HepG2 (cell line): ENCODE measurements at regions not wholly inside any gene's neighbourhood (a gene's known extent, or its start where the extent isn't known, plus 50 kb on each side); places are given as distances from the start of the nearest gene placed in this dataset.

Experiments used
- ATAC-seq: fragments of 200-7000 bp; cut with Tn5 transposase; 3 replicates; pipeline ENCODE4 v1.9.1; 2020; ENCODE audit warnings: mild to moderate bottlenecking, moderate library complexity
- BruUV-seq: library from RNA; stranded (reverse); fragments of 400-500 nt; replicated peaks from 2 replicates; lab custom pipeline; 2021; lab: Mats Ljungman, UMichigan
- CTCF ChIA-PET: fragments of 300-600 bp; formaldehyde crosslinking; extraction: SDS; loops from one replicate; lab custom pipeline; 2021; ENCODE audit warnings: low total read pairs, inconsistent platforms, low intra/inter-chr PET ratio; lab: Yijun Ruan, JAX
- POLR2A ChIA-PET: fragments of 350-600 bp; sonication (Branson Sonifier 250); formaldehyde crosslinking; loops from one replicate; lab custom pipeline; 2020; ENCODE audit warnings: antibody characterized with exemption, inconsistent platforms; lab: Yijun Ruan, JAX
- DNase-seq: peaks from one replicate; pipeline ENCODE4 v3.0.0-alpha.2; 2015; ENCODE audit warnings: low spot score
- FAIRE-seq: peaks from 3 replicates; lab custom pipeline; 2011; peaks lifted over from hg19 to GRCh38; lab: Jason Lieb, UNC
- H2AFZ ChIP-seq: one replicate; pipeline ENCODE4 v1.6.1; 2011; ENCODE audit warnings: low read length, inconsistent platforms
- H3K27ac ChIP-seq: fragments of 300-600 bp; 3 replicates; pipeline ENCODE4 v1.8.0; 2011; ENCODE audit warnings: mixed run types, mild to moderate bottlenecking, mixed read lengths, low read length, inconsistent platforms; ENCODE audit not compliant: insufficient read depth; ENCODE audit errors: extremely low read length
- H3K27me3 ChIP-seq, 2 experiments: fragments of 200-600 bp in 1 of 2; 2 replicates in 1 of 2; 3 replicates in 1 of 2; pipeline versions ENCODE4 v1.6.0 to v1.8.0; 2011; ENCODE audit warnings: low read length in 2 of 2, mild to moderate bottlenecking in 2 of 2, moderate library complexity in 2 of 2, inconsistent platforms in 1 of 2; ENCODE audit not compliant: insufficient read depth in 2 of 2, control insufficient read depth in 1 of 2
- H3K36me3 ChIP-seq, 2 experiments: fragments of 200-600 bp in 1 of 2; replicated peaks in 1 of 2; 2 replicates in 1 of 2; 3 replicates in 1 of 2; pipeline versions ENCODE4 v1.5.1 to v1.8.0; 2011; ENCODE audit warnings: low read length in 2 of 2, inconsistent platforms in 1 of 2; ENCODE audit not compliant: insufficient read depth in 2 of 2, control insufficient read depth in 1 of 2
- H3K4me1 ChIP-seq: 2 replicates; pipeline ENCODE4 v1.5.1; 2012; ENCODE audit warnings: low read length, inconsistent platforms; ENCODE audit not compliant: insufficient read depth
- H3K4me2 ChIP-seq: 2 replicates; pipeline ENCODE4 v1.6.0; 2011; ENCODE audit warnings: low read depth, low read length, inconsistent platforms
- H3K4me3 ChIP-seq, 3 experiments: fragments of 200-600 bp in 1 of 3; sonication (generic), shearing (Covaris generic) in 1 of 3; replicated peaks in 1 of 3; 2 replicates each; pipeline ENCODE4 v1.5.1; 2011 to 2016; ENCODE audit warnings: low read length in 3 of 3, inconsistent platforms in 2 of 3, low read depth in 2 of 3, mild to moderate bottlenecking in 2 of 3, control low read depth in 1 of 3, mixed read lengths in 1 of 3; ENCODE audit not compliant: insufficient read depth in 1 of 3
- H3K79me2 ChIP-seq: one replicate; pipeline ENCODE4 v1.6.1; 2011; ENCODE audit warnings: low read length, inconsistent platforms; ENCODE audit not compliant: insufficient read depth
- H3K9ac ChIP-seq: 2 replicates; pipeline ENCODE4 v1.6.0; 2011; ENCODE audit warnings: mild to moderate bottlenecking, low read depth, low read length, inconsistent platforms; ENCODE audit not compliant: insufficient read depth
- H3K9me3 ChIP-seq: 2 replicates; pipeline ENCODE4 v1.5.1; 2012; ENCODE audit warnings: mild to moderate bottlenecking, low read length
- H4K20me1 ChIP-seq: 2 replicates; pipeline ENCODE4 v1.6.0; 2011; ENCODE audit warnings: inconsistent platforms, mild to moderate bottlenecking, low read length, moderate library complexity; ENCODE audit not compliant: insufficient read depth
- BCL6 ChIP-seq: IDR thresholded peaks from 2 replicates; pipeline ENCODE4 v1.6.1; 2016; ENCODE audit warnings: missing genetic modification reagents, missing compliant biosample characterization
- HOXA3 ChIP-seq: sonication (generic); formaldehyde crosslinking; IDR thresholded peaks from 2 replicates; pipeline ENCODE4 v1.5.0; 2020; ENCODE audit warnings: missing genetic modification reagents
- MED8 ChIP-seq: sonication (generic); formaldehyde crosslinking; IDR thresholded peaks from 2 replicates; pipeline ENCODE4 v1.8.1; 2023; ENCODE audit warnings: mild to moderate bottlenecking, missing genetic modification reagents; ENCODE audit not compliant: insufficient replicate concordance
- NFRKB ChIP-seq: fragments of 450-650 bp; IDR thresholded peaks from 2 replicates; pipeline ENCODE4 v1.6.1; 2017
- TBP ChIP-seq: sonication (generic); formaldehyde crosslinking; IDR thresholded peaks from 2 replicates; pipeline ENCODE4 v1.5.0; 2020; ENCODE audit warnings: missing genetic modification reagents
- ZMAT3 ChIP-seq: sonication (generic); formaldehyde crosslinking; conservative IDR thresholded peaks from 2 replicates; pipeline ENCODE4 v1.7.0; 2021; ENCODE audit warnings: missing genetic modification reagents
- WGBS: methylation state at CpG from one replicate; pipeline ENCODE4 v1.1.6; 2017; ENCODE audit warnings: low lambda C conversion rate; 5-methylcytosine and 5-hydroxymethylcytosine counted together
- in situ Hi-C: cut with HindIII; loops from 2 replicates; pipeline ENCODE4 v1.10.0; 2017; ENCODE audit warnings: low pct_unique_long_range_greater_than_20kb; ENCODE audit not compliant: extremely low pct_ligation_motif_present
- intact Hi-C: fragments of 100-400 bp; cut with micrococcal nuclease; formaldehyde crosslinking; loops from one replicate; pipeline ENCODE4 v1.10.0; 2022; ENCODE audit not compliant: unreplicated experiment
- TF ChIP-seq, protein P1 (sequence below): sonication (generic); formaldehyde crosslinking; IDR thresholded peaks from 2 replicates; pipeline ENCODE4 v1.4.0; 2020; ENCODE audit warnings: missing genetic modification reagents, borderline replicate concordance
- TF ChIP-seq, protein P2 (sequence below): sonication (generic); formaldehyde crosslinking; IDR thresholded peaks from 2 replicates; pipeline ENCODE4 v1.8.0; 2022; ENCODE audit warnings: mild to moderate bottlenecking, missing genetic modification reagents
- TF ChIP-seq, protein P3 (sequence below): sonication (generic); formaldehyde crosslinking; IDR thresholded peaks from 2 replicates; pipeline ENCODE4 v1.5.0; 2020; ENCODE audit warnings: mild to moderate bottlenecking, missing genetic modification reagents, borderline replicate concordance
- TF ChIP-seq, protein P4 (sequence below): sonication (generic); formaldehyde crosslinking; IDR thresholded peaks from 2 replicates; pipeline ENCODE4 v1.4.0; 2020; ENCODE audit warnings: missing genetic modification reagents

DNA sequence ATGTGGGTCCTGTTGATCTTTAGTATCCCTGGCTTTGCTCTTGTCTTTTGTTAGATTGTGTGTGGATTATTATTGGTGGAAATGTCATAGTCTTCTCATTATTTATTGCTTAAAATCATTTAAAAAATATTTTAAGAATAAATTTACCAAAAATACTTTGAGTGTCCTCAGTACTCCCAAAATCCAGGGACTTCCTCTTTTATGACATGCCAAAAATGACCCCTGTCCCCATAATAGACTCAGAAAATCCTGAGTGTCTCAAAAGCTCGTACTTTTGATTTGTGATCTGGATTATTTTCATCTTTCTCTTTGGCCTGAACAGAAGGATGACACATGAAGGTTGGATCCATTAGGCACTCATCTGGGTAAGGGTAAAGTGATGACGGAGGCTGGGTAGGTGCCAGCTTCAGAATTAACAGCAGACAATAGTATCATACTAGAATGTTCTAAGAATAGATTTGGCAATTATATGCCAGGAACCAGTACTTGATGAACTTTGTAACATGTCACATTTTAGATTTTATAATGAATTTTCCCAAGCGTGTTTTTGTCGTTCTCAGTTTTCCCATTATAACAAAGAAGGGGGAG, 602.2 kb upstream of the CDH8 start:
- no peaks in the 10 kb centered on the region for H3K79me2 ChIP-seq
- no peaks in the 10 kb centered on the region for H3K4me1 ChIP-seq
- intact Hi-C loops, result no loop called here
- WGBS, result 1% methylated on average over 4 of the region's 4 CpGs
- DNase-seq (no peak), ATAC-seq (no peak), FAIRE-seq (no peak)
- peaks cover 92% of the 10 kb centered on the region for H3K9me3 ChIP-seq
- H3K27me3 ChIP-seq, result no peaks in the 10 kb centered on the region
- TF ChIP-seq, protein P1, sequence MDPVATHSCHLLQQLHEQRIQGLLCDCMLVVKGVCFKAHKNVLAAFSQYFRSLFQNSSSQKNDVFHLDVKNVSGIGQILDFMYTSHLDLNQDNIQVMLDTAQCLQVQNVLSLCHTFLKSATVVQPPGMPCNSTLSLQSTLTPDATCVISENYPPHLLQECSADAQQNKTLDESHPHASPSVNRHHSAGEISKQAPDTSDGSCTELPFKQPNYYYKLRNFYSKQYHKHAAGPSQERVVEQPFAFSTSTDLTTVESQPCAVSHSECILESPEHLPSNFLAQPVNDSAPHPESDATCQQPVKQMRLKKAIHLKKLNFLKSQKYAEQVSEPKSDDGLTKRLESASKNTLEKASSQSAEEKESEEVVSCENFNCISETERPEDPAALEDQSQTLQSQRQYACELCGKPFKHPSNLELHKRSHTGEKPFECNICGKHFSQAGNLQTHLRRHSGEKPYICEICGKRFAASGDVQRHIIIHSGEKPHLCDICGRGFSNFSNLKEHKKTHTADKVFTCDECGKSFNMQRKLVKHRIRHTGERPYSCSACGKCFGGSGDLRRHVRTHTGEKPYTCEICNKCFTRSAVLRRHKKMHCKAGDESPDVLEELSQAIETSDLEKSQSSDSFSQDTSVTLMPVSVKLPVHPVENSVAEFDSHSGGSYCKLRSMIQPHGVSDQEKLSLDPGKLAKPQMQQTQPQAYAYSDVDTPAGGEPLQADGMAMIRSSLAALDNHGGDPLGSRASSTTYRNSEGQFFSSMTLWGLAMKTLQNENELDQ (CRISPR knock-in tag), result no peak
- TF ChIP-seq BCL6, result no peak
- TF ChIP-seq, protein P2, sequence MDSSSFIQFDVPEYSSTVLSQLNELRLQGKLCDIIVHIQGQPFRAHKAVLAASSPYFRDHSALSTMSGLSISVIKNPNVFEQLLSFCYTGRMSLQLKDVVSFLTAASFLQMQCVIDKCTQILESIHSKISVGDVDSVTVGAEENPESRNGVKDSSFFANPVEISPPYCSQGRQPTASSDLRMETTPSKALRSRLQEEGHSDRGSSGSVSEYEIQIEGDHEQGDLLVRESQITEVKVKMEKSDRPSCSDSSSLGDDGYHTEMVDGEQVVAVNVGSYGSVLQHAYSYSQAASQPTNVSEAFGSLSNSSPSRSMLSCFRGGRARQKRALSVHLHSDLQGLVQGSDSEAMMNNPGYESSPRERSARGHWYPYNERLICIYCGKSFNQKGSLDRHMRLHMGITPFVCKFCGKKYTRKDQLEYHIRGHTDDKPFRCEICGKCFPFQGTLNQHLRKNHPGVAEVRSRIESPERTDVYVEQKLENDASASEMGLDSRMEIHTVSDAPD (CRISPR knock-in tag), result no peak
- TF ChIP-seq, protein P3, sequence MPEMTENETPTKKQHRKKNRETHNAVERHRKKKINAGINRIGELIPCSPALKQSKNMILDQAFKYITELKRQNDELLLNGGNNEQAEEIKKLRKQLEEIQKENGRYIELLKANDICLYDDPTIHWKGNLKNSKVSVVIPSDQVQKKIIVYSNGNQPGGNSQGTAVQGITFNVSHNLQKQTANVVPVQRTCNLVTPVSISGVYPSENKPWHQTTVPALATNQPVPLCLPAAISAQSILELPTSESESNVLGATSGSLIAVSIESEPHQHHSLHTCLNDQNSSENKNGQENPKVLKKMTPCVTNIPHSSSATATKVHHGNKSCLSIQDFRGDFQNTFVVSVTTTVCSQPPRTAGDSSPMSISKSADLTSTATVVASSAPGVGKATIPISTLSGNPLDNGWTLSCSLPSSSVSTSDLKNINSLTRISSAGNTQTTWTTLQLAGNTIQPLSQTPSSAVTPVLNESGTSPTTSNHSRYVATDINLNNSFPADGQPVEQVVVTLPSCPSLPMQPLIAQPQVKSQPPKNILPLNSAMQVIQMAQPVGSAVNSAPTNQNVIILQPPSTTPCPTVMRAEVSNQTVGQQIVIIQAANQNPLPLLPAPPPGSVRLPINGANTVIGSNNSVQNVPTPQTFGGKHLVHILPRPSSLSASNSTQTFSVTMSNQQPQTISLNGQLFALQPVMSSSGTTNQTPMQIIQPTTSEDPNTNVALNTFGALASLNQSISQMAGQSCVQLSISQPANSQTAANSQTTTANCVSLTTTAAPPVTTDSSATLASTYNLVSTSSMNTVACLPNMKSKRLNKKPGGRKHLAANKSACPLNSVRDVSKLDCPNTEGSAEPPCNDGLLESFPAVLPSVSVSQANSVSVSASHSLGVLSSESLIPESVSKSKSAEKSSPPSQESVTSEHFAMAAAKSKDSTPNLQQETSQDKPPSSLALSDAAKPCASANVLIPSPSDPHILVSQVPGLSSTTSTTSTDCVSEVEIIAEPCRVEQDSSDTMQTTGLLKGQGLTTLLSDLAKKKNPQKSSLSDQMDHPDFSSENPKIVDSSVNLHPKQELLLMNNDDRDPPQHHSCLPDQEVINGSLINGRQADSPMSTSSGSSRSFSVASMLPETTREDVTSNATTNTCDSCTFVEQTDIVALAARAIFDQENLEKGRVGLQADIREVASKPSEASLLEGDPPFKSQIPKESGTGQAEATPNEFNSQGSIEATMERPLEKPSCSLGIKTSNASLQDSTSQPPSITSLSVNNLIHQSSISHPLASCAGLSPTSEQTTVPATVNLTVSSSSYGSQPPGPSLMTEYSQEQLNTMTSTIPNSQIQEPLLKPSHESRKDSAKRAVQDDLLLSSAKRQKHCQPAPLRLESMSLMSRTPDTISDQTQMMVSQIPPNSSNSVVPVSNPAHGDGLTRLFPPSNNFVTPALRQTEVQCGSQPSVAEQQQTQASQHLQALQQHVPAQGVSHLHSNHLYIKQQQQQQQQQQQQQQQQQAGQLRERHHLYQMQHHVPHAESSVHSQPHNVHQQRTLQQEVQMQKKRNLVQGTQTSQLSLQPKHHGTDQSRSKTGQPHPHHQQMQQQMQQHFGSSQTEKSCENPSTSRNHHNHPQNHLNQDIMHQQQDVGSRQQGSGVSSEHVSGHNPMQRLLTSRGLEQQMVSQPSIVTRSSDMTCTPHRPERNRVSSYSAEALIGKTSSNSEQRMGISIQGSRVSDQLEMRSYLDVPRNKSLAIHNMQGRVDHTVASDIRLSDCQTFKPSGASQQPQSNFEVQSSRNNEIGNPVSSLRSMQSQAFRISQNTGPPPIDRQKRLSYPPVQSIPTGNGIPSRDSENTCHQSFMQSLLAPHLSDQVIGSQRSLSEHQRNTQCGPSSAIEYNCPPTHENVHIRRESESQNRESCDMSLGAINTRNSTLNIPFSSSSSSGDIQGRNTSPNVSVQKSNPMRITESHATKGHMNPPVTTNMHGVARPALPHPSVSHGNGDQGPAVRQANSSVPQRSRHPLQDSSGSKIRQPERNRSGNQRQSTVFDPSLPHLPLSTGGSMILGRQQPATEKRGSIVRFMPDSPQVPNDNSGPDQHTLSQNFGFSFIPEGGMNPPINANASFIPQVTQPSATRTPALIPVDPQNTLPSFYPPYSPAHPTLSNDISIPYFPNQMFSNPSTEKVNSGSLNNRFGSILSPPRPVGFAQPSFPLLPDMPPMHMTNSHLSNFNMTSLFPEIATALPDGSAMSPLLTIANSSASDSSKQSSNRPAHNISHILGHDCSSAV (CRISPR knock-in tag), result no peak
- no peak for TF ChIP-seq MED8 (CRISPR knock-in tag)
- no peak for TF ChIP-seq ZMAT3 (CRISPR knock-in tag)
- no peak for TF ChIP-seq HOXA3 (CRISPR knock-in tag)
- no peak for TF ChIP-seq NFRKB
- no peak for TF ChIP-seq TBP (CRISPR knock-in tag)
- TF ChIP-seq, protein P4, sequence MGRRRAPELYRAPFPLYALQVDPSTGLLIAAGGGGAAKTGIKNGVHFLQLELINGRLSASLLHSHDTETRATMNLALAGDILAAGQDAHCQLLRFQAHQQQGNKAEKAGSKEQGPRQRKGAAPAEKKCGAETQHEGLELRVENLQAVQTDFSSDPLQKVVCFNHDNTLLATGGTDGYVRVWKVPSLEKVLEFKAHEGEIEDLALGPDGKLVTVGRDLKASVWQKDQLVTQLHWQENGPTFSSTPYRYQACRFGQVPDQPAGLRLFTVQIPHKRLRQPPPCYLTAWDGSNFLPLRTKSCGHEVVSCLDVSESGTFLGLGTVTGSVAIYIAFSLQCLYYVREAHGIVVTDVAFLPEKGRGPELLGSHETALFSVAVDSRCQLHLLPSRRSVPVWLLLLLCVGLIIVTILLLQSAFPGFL, result no peak
- POLR2A ChIA-PET, result no interaction called here
- no peak overlapping the region for H3K4me3 ChIP-seq
- no TSS peak for BruUV-seq
- H3K36me3 ChIP-seq, result no peaks in the 10 kb centered on the region
- CTCF ChIA-PET, result no interaction called here
- in situ Hi-C loops, result no loop called here
- H3K4me2 ChIP-seq, result no peak overlapping the region
- H3K9ac ChIP-seq, result no peak overlapping the region
- H2AFZ ChIP-seq, result no peak overlapping the region
- H3K27ac ChIP-seq, result no peak overlapping the region
- no peaks in the 10 kb centered on the region for H4K20me1 ChIP-seq
